MG63 (cell line): ENCODE measurements at regions not wholly inside any gene's neighbourhood (a gene's known extent, or its start where the extent isn't known, plus 50 kb on each side); places are given as distances from the start of the nearest gene placed in this dataset.
A peak's percentile ranks its signal among the peaks of the same experiment; 100 is the strongest.

ENCODE experiments used
- DNase-seq: peaks from one replicate; pipeline ENCODE4 v3.0.0-alpha.2; 2020
- H3K27me3 ChIP-seq: fragments of 250-450 bp; sonication (Bioruptor Pico); 2 replicates; pipeline ENCODE4 v1.5.1; 2020; ENCODE audit warnings: mild to moderate bottlenecking, moderate library complexity
- H3K36me3 ChIP-seq: fragments of 250-450 bp; sonication (Bioruptor Pico); 2 replicates; pipeline ENCODE4 v1.5.1; 2020; ENCODE audit warnings: mild to moderate bottlenecking, moderate library complexity
- H3K4me3 ChIP-seq: fragments of 250-450 bp; sonication (Bioruptor Pico); 2 replicates; pipeline ENCODE4 v1.5.1; 2020; ENCODE audit warnings: mild to moderate bottlenecking, moderate library complexity
- H3K9me3 ChIP-seq: fragments of 250-450 bp; sonication (Bioruptor Pico); 2 replicates; pipeline ENCODE4 v1.5.1; 2020; ENCODE audit warnings: mild to moderate bottlenecking, moderate library complexity

DNA sequence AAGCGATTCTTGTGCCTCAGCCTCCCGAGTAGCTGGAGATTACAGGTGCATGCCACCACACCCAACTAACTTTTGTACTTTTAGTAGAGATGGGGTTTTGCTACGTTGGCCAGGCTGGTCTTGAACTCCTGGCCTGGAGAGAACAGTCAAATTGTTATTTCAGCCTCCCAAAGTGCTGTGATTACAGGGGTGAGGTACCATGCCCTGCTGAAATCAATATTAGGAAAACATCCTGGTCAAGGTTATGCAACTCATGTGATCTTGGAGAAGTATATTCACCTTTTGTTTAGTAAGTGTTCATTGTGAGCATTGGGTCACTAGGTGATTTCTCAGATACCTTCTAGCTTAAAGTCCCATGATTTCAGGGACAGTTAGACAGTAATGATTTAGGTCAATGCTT lies 167.8 kb downstream of the AASDH start:
- DNase-seq, result no peak
- Histone ChIP-seq H3K36me3 (no peaks in the 10 kb centered on the region), H3K4me3 (no peak overlapping the region), H3K9me3 (no peaks in the 10 kb centered on the region), H3K27me3 (no peaks in the 10 kb centered on the region)

DNA sequence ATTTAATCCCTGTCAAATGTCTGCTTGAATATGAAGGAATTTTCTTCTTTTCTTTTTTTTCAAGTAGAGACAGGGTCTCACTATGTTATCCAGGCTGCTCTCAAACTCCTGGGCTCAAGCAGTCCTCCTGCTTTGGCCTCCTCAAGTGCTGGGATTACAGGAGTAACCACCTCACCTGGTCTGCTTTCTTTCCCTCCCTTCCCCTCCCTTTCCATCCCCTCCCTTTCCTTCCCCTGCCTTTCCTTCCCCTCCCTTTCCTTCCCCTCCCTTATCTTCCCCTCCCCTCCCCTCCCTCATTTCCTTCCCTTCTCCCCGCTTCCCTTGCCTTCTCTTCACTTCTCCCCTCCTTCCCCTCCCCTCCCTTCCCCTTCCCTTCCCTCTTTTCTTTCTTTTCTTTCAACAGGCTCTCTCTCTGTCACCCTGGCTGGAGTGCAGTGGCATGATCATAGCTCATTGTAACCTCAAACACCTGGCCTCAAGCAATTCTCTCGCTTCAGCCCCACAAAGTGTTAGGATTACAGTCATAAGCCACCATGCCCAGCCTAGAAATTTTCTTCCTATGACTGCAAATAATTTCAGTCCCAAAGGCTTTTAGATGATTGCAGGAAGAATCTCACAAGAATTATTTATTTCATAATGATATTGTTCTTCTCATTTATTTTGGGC lies 168.9 kb downstream of the AASDH start:
- Histone ChIP-seq H3K9me3 (no peaks in the 10 kb centered on the region), H3K36me3 (no peaks in the 10 kb centered on the region), H3K27me3 (no peaks in the 10 kb centered on the region), H3K4me3 (no peak overlapping the region)
- DNase-seq, result no peak

DNA sequence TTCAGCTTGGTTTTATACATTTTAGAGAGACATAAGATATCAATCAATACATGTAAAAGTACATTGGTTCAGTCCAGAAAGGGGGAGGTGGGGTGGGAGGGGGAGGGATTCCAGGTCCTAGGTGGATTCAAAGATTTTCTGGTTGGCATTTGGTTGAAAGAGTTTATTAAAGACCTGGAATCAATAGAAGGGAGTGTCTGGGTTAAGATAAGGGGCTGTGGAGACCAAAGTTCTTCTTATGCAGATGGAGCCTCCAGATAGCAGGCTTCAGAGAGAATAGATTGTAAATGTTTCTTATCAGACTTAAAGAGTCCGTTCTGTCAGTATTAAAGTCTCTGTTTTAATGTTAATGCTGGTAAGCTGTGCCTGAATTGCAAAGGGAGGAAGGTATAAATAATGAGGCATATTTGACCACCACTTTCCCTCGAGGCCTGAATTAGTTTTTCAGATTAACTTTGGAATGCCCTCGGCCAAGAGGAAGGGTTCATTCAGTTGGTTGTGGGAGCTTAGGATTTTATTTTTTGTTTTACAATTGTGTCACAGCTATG lies 169.9 kb downstream of the AASDH start:
- no peaks in the 10 kb centered on the region for H3K36me3 ChIP-seq
- no peaks in the 10 kb centered on the region for H3K9me3 ChIP-seq
- H3K27me3 ChIP-seq, result no peaks in the 10 kb centered on the region
- no peak for DNase-seq
- H3K4me3 ChIP-seq, result no peak overlapping the region

DNA sequence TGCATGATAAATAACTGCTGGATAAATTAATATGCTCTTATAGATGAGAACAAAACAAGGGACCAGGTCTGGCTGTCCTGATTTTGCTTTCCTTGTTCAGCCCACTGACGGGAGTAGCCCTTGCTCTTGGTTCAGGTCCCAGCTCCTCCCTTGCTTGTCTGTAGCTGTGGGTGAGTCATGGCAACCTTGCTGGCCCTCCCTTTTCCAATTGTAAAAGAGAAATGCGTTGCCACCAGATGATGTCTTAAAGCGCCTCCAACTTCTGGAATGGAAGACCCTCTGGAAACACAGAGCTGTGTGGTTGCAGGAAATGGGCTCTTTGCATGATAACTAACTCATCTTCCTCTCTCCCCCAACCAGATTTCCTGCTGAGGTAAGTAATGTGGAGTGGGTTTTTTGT lies 171.4 kb downstream of the AASDH start:
- peak; percentile 69 for DNase-seq
- Histone ChIP-seq H3K4me3 (no peak overlapping the region), H3K9me3 (no peaks in the 10 kb centered on the region)

DNA sequence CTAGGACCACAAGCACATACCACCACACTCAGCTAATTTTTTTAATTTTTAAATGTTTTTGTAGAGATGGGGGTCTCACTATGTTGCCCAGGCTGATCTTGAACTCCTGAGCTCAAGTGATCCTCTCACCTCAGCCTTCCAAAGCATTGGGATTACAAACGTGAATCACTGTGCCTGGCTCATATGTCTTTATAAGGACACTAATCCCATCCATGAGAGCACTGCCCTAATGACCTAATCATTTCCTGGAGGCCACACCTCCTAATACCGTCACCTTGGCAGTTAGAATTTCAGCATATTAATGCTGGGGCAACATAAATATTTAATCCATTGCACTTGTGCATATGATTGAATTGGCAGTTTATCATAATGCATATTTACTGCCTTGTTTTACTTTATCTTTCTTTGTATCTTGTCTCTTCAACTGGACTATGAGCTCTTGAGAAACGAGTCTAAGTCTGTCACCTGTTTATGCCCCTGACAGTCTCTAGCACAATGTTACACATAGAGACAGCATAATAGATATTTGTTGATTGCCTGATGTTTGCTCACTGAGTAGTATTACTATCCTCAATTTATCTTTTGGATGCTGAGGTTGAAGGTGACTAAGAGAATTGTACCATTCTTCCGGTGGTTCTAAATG lies 172.0 kb downstream of the AASDH start:
- Histone ChIP-seq H3K4me3 (no peak overlapping the region), H3K27me3 (no peaks in the 10 kb centered on the region), H3K36me3 (no peaks in the 10 kb centered on the region), H3K9me3 (no peaks in the 10 kb centered on the region)
- no peak for DNase-seq

More for the DNA sequence above, 171.4 kb downstream of the AASDH start:
- no peaks in the 10 kb centered on the region for H3K27me3 ChIP-seq
- H3K36me3 ChIP-seq, result no peaks in the 10 kb centered on the region

DNA sequence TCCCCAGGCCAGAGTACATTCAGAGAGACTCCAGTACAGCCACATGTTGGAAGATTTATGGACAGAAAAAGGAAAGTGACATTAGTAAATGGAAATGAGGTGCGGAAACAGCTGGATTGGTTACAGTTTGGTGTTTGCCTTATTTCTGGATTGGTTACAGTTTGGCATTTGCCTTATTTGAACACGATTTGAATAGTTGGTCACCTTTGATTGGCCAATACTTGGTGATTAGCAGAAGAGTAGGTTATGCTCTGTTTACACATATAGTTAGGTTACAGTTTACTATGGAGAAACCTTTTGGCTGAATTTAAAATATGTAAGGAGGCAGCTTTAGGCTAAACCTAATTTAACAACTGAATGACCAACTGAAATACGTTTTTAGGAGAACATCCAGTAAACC lies 173.7 kb downstream of the AASDH start:
- H3K36me3 ChIP-seq, result no peaks in the 10 kb centered on the region
- DNase-seq, result no peak
- no peaks in the 10 kb centered on the region for H3K9me3 ChIP-seq

DNA sequence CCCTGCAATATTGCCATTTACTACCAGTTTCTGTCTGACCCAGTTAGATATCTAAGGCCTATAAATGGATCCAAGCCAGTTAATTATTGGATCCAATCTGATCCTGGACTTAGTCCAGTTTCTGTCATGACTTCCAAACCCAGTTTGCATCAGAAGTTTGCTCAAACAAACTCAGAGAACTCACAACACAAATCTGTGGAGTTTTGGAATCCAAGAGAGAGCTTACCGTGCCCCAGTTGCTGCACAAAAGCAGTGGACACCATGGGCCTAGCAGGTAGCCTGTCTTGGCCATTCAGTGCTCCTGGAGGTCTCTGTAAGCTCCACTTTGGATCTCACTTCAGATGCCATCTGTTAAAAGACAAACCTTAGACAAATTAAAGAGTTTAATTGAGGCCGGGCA lies 174.5 kb downstream of the AASDH start:
- no peak for DNase-seq
- Histone ChIP-seq H3K9me3 (no peaks in the 10 kb centered on the region), H3K4me3 (no peak overlapping the region), H3K27me3 (no peaks in the 10 kb centered on the region), H3K36me3 (no peaks in the 10 kb centered on the region)

More for the DNA sequence above, 173.7 kb downstream of the AASDH start:
- Histone ChIP-seq H3K27me3 (no peaks in the 10 kb centered on the region), H3K4me3 (no peak overlapping the region)

DNA sequence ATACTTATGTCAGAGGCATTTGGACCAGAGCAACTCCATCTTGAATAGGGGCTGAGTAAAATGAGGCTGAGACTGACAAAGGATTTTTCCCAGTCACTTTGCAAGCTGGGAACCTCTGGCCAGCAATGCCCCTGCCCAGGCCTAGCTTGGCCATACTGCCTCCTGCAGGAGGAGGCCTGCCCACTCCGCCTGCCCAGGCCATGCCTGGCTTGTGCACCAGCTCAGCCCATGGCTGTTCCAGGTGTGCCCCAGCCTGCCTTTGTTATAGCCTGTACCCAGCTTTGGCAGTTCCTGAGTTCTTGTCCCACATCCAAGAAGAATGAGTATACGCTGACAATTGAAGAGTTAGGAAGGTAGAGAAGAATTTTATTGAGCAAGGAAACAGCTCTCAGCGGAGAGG lies 176.1 kb downstream of the AASDH start:
- Histone ChIP-seq H3K36me3 (no peaks in the 10 kb centered on the region), H3K27me3 (no peaks in the 10 kb centered on the region), H3K9me3 (no peaks in the 10 kb centered on the region), H3K4me3 (no peak overlapping the region)
- DNase-seq, result no peak

DNA sequence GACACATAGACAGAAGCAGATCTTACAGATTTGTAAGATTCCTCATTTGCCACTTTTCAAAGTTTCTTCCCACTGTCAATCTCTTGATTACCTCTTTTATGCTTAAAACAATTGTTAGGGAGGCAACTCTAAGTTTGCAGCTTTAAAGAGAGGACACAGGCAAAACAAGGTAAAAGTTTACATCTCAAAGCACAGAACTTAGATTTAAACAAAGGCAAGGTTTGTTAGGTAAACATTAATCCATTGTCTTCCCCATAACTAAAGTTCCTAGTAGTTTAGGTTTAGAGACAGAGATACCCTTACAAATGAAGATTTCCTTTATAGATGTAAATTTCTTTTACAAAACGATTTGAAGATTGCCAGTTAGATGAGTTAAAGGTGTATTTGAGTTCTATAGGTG lies 176.9 kb downstream of the AASDH start:
- H3K4me3 ChIP-seq, result no peak overlapping the region
- no peaks in the 10 kb centered on the region for H3K36me3 ChIP-seq
- H3K27me3 ChIP-seq, result no peaks in the 10 kb centered on the region
- DNase-seq, result no peak
- no peaks in the 10 kb centered on the region for H3K9me3 ChIP-seq

DNA sequence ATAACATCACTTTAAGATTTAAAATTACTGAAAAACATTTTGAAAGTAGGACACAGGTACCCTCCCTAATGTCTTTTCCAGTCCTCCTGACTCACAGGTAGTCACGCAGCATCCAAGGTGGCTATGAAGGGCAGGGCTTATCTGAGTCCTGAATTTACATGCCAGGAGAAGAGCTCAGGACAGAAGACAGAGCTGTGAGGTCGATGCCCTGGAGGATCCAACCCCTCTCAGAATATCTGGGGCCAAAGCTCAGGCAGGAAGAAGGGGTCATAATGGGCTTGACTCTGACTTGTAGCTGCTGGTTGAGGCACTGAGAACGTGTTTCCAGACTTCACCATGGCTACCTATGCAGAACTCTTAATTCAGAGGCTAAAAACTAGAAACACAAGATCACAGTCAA lies 177.5 kb downstream of the AASDH start:
- DNase-seq, result no peak
- H3K4me3 ChIP-seq, result no peak overlapping the region
- no peaks in the 10 kb centered on the region for H3K27me3 ChIP-seq
- no peaks in the 10 kb centered on the region for H3K36me3 ChIP-seq
- no peaks in the 10 kb centered on the region for H3K9me3 ChIP-seq

DNA sequence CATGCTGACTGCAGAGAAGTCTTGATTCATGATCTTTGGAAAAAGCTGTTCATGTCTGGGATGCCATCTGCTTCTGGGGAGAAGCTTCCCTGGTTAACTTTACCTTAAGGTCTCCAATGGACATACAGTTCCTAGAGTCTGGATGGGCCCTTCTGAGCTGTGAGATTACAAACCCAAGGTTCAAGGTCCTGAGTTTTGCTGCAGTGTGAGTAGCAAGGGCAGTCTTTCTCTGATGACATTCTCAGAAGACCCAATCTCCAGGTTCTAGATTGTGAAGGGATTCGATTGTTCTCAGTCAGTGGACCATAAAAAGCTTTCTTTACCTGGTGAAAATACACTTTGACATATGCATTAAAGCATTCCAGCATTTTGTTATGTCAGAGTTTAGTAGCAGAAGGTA lies 179.2 kb downstream of the AASDH start:
- Histone ChIP-seq H3K36me3 (no peaks in the 10 kb centered on the region), H3K27me3 (no peaks in the 10 kb centered on the region), H3K4me3 (no peak overlapping the region), H3K9me3 (no peaks in the 10 kb centered on the region)
- DNase-seq, result no peak

DNA sequence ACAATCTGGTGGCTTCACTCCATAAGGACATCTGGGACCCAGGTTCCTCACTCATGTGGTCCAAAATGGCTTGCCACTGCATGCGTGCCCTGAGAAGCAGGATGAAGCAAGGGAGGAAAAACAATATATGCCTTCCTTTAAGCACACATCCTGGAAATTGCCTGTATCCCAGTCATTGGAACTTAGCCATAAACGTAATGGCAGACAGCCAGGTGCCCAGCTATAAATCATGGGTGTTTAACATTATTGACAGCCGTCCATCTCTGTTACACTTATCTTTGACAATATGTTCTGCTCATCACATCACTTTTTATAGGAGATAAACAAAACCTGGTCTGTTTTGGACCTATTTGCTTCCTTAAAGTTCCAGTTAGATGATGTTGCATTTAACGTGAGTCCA lies 181.0 kb downstream of the AASDH start:
- Histone ChIP-seq H3K4me3 (no peak overlapping the region), H3K27me3 (no peaks in the 10 kb centered on the region), H3K9me3 (no peaks in the 10 kb centered on the region), H3K36me3 (no peaks in the 10 kb centered on the region)
- no peak for DNase-seq

DNA sequence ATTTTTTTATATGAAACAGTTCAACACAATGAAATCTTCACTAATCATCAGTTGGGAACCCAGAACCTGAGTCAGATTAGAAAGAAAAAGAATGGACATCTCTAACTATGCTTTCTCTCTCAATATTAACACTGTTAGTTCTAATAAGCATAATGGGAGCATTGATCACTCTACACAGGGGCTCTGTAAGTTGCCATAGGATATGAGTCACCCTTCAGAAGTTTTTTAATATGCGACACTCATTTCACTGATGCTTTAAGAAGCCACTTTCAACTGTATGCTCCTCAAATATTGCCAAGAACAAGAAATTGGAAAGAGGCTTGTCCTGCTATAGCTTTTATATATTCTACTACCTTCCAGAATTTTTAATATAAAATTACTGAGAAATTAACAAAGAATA lies 187.0 kb downstream of the AASDH start:
- no peak for DNase-seq
- no peaks in the 10 kb centered on the region for H3K27me3 ChIP-seq
- no peaks in the 10 kb centered on the region for H3K36me3 ChIP-seq
- H3K9me3 ChIP-seq, result no peaks in the 10 kb centered on the region
- no peak overlapping the region for H3K4me3 ChIP-seq

DNA sequence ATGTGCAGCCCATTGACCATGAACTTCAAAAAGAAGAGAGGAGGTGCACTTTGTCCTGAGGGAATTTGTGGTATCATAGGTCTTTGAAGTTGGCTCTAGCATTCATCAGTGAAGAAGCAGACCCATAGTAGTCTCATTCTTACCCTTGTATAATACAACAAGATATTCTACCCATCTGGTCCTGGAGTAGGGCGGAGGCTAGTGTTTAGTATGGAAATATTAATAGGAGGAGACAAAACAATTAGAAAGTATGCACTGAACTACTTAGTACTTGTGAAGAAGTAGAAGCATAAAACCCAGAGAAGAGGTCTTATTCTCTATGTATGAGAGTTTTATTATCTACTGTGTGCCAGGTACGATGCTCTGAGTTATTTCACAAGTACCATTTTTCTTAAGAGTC lies 189.0 kb downstream of the AASDH start:
- no peak for DNase-seq
- Histone ChIP-seq H3K4me3 (no peak overlapping the region), H3K27me3 (no peaks in the 10 kb centered on the region)

DNA sequence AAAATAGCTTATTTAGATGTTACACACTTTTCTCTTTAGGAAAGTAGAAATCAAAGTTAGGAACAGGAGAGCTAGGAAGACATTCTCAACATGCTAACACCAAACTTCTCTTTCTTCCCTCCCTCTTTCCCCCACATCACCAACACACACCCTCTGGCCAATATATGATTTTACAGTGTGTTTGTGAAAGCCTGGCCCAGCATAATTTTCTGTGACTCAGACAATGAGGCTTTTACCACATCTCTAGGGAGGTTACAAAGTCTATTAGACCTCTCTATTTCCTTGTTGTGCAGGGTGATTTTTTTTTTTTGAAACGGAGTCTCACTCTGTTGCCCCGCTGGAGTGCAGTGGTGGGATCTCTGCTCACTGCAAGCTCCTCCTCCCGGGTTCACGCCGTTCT lies 189.9 kb downstream of the AASDH start:
- Histone ChIP-seq H3K4me3 (no peak overlapping the region), H3K9me3 (no peaks in the 10 kb centered on the region), H3K36me3 (no peaks in the 10 kb centered on the region), H3K27me3 (no peaks in the 10 kb centered on the region)
- no peak for DNase-seq

More for the DNA sequence above, 189.0 kb downstream of the AASDH start:
- Histone ChIP-seq H3K9me3 (no peaks in the 10 kb centered on the region), H3K36me3 (no peaks in the 10 kb centered on the region)

DNA sequence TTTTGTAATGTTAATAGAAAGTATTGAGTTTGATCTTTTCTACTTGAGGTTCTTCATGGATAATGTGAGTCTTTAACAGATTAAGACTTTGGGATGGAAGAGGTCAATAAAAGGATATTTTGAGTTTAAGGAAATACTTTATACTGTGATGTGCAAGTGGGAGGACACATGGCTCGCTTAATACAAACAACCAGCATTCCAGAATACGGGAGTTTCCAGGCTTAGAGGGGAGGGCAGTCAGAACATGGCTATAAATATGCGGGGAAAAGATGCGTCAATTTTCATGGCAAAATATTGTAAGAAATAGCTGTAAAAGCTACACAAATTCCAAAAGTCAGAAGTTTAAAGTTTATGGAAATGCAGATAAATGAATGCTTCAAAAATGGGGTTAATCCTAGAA lies 192.3 kb downstream of the AASDH start:
- Histone ChIP-seq H3K27me3 (no peaks in the 10 kb centered on the region), H3K9me3 (no peaks in the 10 kb centered on the region), H3K4me3 (no peak overlapping the region), H3K36me3 (no peaks in the 10 kb centered on the region)
- no peak for DNase-seq

DNA sequence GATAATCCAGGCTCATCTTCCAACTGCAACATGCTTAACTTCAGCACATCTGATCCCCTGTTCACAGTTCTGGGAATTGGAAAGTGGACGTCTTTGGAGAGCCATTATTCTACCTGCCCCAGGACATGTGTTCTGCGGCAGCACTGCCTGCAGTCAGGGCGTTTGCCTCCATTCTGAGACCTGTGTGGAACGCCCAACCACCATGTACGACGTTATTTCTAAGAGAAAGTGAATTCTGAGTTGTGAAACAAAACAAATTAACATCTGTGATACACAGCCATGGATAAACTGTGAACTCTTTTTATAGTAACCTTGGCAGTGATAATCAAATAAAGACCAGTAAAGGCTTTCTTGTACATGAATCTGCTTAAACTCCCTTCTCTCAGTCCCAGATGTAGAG lies 195.8 kb downstream of the AASDH start:
- no peaks in the 10 kb centered on the region for H3K9me3 ChIP-seq
- no peak overlapping the region for H3K4me3 ChIP-seq
- no peaks in the 10 kb centered on the region for H3K27me3 ChIP-seq
- no peaks in the 10 kb centered on the region for H3K36me3 ChIP-seq
- no peak for DNase-seq

DNA sequence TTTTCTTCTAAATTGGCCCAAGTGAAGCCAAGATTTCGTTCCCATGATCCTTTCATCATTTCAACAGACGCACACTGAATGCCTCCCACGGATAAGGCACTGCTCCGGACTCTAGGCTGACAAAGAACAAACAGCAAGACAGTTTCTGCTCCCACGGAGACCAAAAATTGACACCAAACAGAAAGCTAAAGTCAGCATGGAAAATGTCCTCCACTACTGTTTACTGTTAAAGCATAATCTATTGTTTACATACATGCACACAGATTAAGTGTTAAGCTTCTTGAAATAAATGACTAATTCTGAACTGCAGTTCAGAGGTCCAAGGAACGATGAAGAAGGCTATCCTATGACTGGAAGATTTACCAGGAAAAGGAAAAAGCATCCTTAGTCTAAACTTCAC lies 199.6 kb downstream of the AASDH start:
- Histone ChIP-seq H3K4me3 (no peak overlapping the region), H3K36me3 (no peaks in the 10 kb centered on the region), H3K27me3 (no peaks in the 10 kb centered on the region), H3K9me3 (no peaks in the 10 kb centered on the region)
- DNase-seq, result no peak
